Left ventricle myocardium inferior (tissue), 1 donor: ENCODE measurements at regions not wholly inside any gene's neighbourhood (a gene's known extent, or its start where the extent isn't known, plus 50 kb on each side); places are given as distances from the start of the nearest gene placed in this dataset.

Experiments
- DNase-seq: peaks from one replicate; pipeline ENCODE4 v3.0.0-alpha.2; 2020
- H3K27ac ChIP-seq: fragments of 200-600 bp; replicated peaks from 2 replicates; pipeline ENCODE4 v1.8.0; 2021
- H3K27me3 ChIP-seq: fragments of 200-600 bp; 2 replicates; pipeline ENCODE4 v1.8.0; 2021; ENCODE audit warnings: low read depth
- H3K36me3 ChIP-seq: fragments of 200-600 bp; 2 replicates; pipeline ENCODE4 v1.8.0; 2021
- H3K4me1 ChIP-seq: fragments of 200-600 bp; 2 replicates; pipeline ENCODE4 v1.8.0; 2021
- H3K4me3 ChIP-seq: fragments of 200-600 bp; 2 replicates; pipeline ENCODE4 v1.8.0; 2021; ENCODE audit warnings: mild to moderate bottlenecking, moderate library complexity
- H3K9me3 ChIP-seq: fragments of 200-600 bp; replicated peaks from 2 replicates; pipeline ENCODE4 v1.8.0; 2021
- CTCF ChIP-seq: fragments of 200-600 bp; IDR thresholded peaks from 2 replicates; pipeline ENCODE4 v1.8.0; 2021; ENCODE audit warnings: antibody characterized with exemption, mild to moderate bottlenecking, borderline replicate concordance
- intact Hi-C: fragments of 100-400 bp; cut with micrococcal nuclease; formaldehyde crosslinking; loops from one replicate; pipeline ENCODE4 v1.11.0; 2022
- donor health status: DM: no; HTN: yes; CAD: no; lungs with severe emphysema.

GRCh38 chr3:13197795-13198194 is 124.6 kb upstream of the IQSEC1 start:
- H3K4me3 ChIP-seq = no peak overlapping the region
- no peak for TF ChIP-seq CTCF
- H3K9me3 ChIP-seq = no peaks in the 10 kb centered on the region
- DNase-seq = no peak
- H3K27me3 ChIP-seq = peaks cover 92% of the 10 kb centered on the region
- H3K4me1 ChIP-seq = peaks cover 27% of the 10 kb centered on the region
- H3K27ac ChIP-seq = no peak overlapping the region
- H3K36me3 ChIP-seq = no peaks in the 10 kb centered on the region
- intact Hi-C loops = no loop called here

- intact Hi-C loops = no loop called here
- Histone ChIP-seq H3K36me3 (no peaks in the 10 kb centered on the region), H3K9me3 (no peaks in the 10 kb centered on the region), H3K4me3 (no peak overlapping the region), H3K4me1 (peaks cover 27% of the 10 kb centered on the region), H3K27me3 (peaks cover 92% of the 10 kb centered on the region), H3K27ac (no peak overlapping the region)
- DNase-seq = no peak
- no peak for TF ChIP-seq CTCF
Measured at GRCh38 chr3:13197281-13197680, 124.1 kb upstream of the IQSEC1 start.

GRCh38 chr3:13195374-13195773 is 122.1 kb upstream of the IQSEC1 start:
- TF ChIP-seq CTCF = no peak
- no peak overlapping the region for H3K4me3 ChIP-seq
- H3K27me3 ChIP-seq = peaks cover 74% of the 10 kb centered on the region
- H3K9me3 ChIP-seq = no peaks in the 10 kb centered on the region
- H3K27ac ChIP-seq = no peak overlapping the region
- no peaks in the 10 kb centered on the region for H3K36me3 ChIP-seq
- H3K4me1 ChIP-seq = peaks cover 27% of the 10 kb centered on the region
- DNase-seq = no peak
- intact Hi-C loops = no loop called here

- H3K27me3 ChIP-seq = peaks cover 66% of the 10 kb centered on the region
Measured at GRCh38 chr3:13194285-13195209, 121.3 kb upstream of the IQSEC1 start.

More at GRCh38 chr3:13194285-13195209, 121.3 kb upstream of the IQSEC1 start:
- no peaks in the 10 kb centered on the region for H3K36me3 ChIP-seq
- peaks cover 33% of the 10 kb centered on the region for H3K4me1 ChIP-seq
- DNase-seq = no peak
- no peaks in the 10 kb centered on the region for H3K9me3 ChIP-seq
- no peak overlapping the region for H3K27ac ChIP-seq
- TF ChIP-seq CTCF = no peak
- intact Hi-C loops = no loop called here
- no peak overlapping the region for H3K4me3 ChIP-seq
